SHP77 treated with DMSO at 0.1 percent for 48 hours (cell line): ENCODE measurements at regions not wholly inside any gene's neighbourhood (a gene's known extent, or its start where the extent isn't known, plus 50 kb on each side); places are given as distances from the start of the nearest gene placed in this dataset.

Experiments
- DNase-seq: peaks from one replicate; lab custom pipeline; 2025; lab: John Stamatoyannopoulos, UW

DNA sequence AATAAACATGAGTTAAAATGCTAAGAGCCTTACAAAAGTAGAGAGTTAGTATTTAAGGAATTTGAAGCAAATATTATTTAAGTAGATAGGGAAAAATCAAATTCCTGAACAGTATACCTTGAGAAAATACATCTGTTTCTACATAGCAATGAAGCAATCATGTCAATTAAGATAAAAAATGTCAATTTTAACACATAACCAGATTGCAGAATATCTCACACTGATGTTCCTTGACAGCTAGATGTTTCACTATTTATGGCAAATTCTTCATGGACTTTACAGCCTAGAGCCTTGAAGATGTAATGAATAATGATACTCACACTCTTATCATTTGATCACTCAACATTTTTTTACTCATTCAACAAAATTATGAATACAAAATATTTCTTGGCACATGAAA is 708.2 kb upstream of the PTPRD start:
- DNase-seq, result no peak

DNA sequence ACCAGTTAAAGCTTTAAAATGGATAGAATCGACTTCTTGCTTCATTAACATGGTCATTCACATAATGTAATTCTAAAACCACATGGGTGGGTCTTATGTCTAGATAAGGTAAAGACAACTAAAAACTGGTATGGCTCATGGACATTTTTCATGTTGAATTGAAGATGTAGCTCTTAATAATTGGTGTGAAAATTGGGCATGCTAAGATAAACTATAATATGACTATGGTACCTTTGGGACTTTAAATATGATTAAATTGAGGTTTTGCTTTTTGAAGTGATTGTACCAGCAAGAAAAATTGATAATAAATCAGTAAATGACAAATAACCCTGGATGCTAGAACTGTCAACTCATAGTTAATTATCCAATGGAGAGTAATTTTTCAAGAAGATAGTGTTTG is 710.7 kb upstream of the PTPRD start:
- DNase-seq, result no peak

DNA sequence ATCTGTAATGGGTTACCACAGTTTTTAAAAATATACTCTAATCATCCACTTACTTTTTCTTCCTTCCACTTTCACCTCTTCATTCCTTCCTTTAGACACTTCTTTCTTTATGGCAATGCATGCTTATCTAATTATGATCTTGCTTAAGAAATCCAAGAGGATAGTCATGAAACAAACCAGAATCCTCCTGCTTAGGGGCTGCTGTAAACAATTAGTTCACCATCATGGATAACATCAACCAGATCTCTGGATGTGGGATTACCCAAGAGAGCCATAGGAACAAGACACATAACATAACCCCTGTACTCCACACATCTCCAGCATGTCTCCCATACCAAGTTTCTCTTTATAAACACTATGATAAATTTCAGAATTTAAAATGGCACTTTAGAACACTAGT is 713.4 kb upstream of the PTPRD start:
- DNase-seq, result no peak

GRCh38 chr9:11328326-11328725 is 715.5 kb upstream of the PTPRD start:
- no peak for DNase-seq

DNA sequence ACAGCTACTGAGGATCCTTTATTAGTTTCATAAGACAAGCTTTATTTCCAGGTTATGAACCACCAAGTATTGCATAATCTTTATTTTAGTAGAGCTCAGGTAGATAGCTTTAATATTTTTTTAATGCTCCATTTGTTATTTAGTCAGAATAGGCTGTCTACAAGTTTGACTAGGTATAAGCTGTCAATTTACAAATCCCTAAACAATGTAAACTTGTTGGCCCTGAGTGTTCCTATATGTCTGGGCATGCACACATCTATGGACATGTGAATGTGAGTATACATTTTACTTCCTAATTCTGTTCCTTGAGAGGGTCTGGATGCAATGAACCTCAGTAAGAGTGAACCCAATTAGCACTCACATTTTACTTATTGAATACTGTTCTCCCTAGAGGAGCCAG is 722.2 kb upstream of the PTPRD start:
- no peak for DNase-seq

DNA sequence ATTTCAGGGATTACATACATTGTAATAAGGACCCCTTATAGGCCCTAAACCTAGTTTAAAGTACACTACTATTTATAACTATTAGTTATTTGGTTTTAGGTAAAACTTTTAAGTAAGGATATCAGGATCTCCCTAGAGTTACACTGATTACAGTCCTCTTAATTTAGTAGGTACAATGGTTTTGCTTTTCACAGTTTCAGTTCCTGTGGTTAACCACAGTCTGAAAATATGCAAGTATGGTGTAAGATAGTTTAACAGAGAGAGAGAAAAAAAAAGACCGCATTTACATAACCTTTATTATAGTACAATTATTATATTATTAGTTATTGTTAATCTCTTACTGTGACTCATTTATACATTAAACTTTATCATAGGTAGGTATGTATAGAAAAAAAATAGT is 725.3 kb upstream of the PTPRD start:
- DNase-seq, result no peak

GRCh38 chr9:11340654-11341053 is 727.9 kb upstream of the PTPRD start:
- no peak for DNase-seq

DNA sequence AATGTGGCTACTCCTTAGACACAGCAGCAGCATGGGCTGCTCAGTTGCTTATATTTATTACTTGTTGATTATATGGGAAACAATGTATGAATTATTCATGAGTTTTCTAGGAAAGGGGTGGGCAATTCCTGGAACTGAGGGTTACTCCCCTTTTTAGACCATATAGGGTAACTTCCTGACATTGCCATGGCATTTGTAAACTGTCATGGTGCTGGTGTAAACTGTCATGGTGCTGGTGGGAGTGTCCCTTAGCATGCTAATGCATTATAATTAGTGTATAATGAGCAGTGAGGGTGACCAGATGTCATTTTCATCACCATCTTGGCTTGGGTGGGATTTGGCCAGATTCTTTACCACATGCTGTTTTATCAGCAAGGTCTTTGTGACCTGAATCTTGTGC is 734.6 kb upstream of the PTPRD start:
- DNase-seq, result no peak

DNA sequence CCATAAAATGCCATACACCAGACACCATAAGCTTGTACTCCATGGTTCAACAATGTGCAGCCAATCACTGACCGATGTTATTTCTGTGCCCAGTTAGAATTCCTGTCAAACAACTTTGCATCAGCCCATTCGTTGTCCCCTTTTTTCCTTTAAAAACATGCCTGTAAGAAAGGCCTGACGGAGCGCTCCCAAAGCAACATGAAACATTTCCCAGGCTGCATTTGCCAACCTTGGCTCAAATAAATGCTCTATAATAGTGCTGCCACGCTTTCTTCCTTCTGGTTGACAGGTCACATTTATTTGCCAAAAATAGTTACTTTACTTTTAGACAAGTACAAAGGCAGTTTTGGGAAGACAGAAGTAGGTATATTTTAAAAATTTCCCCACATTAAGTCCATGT is 735.6 kb upstream of the PTPRD start:
- no peak for DNase-seq

DNA sequence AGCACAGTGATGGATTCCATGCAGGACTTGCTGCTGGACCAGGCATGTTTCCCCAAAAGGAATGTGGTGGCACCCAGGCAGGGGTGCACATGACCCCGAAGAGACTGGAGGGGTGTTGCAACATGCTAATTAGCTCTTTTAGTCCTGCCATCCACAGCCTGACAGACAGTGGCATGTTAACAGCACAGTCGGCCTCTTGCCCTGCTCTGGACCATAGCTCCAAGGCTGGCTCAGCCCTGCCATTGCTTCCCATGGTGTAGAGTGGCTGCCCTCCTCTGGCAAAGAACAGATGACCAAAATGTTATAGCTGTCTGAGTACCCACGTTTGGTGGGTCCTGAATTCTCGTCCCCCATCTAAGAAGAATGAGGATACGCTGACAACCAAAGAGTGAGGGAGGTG is 736.4 kb upstream of the PTPRD start:
- DNase-seq, result no peak

GRCh38 chr9:11352612-11353011 is 739.8 kb upstream of the PTPRD start:
- DNase-seq, result no peak

- no peak for DNase-seq
Observed at GRCh38 chr9:11356067-11356466, 743.3 kb upstream of the PTPRD start.

- no peak for DNase-seq
Observed at GRCh38 chr9:11366585-11367129, 753.9 kb upstream of the PTPRD start.

DNA sequence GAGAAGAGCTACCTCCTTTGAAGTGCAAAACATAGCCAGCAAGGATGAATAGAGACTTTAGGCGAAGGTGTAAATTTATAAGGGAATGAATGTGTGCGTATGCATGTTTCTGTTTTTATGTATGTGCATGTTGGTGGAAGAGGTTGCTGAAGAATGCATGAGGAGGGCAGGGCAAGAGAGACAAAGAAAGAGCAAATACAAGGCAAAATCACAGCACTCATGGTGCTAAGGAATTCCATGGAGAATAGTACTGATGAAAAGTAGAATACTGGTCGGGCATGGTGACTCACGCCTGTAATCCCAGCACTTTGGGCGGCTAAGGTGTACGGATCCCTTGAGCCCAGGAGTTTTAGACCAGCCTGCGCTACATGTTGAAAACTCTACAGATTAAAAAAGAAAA is 762.1 kb upstream of the PTPRD start:
- no peak for DNase-seq

DNA sequence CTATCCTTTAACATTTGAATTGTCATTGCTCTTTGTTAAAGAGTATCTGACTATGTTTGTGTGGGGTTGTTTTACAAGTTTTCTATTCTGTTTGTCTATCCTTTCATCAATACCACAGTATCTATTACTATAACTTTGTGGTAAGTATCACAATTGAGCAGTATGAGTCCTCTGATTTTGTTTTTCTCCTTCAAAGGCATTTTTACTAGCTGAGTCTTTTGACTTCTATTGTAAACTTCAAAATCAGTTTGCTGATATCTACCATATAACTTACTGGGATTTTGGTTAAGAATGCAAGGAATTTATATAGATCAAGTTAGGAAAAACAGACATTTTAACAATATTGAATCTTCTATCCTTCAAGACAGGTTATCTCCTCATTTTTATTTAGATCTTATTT is 789.8 kb upstream of the PTPRD start:
- DNase-seq, result no peak

GRCh38 chr9:11414241-11414640 is 801.4 kb upstream of the PTPRD start:
- no peak for DNase-seq

GRCh38 chr9:11417782-11418181 is 805.0 kb upstream of the PTPRD start:
- DNase-seq, result no peak

DNA sequence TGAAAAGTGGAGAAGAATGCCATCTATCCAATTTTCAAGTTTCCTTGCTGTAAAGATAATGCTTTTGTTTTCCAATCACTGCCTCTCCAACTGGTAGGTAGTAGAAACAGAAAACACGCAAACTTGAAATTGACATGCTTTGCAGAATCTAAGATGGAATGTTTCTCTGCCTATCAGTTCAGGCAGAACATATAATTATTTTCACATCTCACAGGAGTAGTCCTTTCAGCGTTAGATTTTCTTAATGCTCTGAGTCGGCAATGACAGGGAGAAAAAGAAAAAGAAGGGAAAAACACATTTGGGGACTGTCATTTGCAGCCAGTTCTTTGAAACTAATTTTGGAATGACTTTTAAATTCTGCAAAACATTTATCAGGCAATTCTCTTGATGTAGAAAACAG is 818.7 kb upstream of the PTPRD start:
- DNase-seq, result no peak

- DNase-seq, result no peak
Observed at GRCh38 chr9:11432361-11432760, 819.6 kb upstream of the PTPRD start.

DNA sequence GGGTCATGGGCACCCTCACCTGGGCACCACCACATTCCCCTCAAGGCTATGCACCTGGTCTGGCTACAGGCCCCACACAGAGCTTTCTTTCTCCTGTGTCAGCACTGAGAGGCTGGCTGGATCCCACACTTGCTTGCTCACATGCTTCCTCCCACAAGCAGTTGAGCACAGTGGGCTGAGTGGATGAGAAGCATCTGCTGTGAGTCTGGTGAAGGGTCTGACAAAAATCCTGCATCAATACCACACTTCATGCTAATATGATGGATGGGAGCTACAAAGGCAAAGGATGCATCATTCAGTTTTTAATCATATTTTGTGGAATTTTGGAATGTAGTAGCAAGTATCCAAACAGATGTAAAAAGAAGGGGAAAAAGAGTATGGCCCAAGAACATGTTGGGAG is 830.8 kb upstream of the PTPRD start:
- DNase-seq, result no peak

GRCh38 chr9:11457825-11458790 is 845.3 kb upstream of the PTPRD start:
- DNase-seq, result no peak

GRCh38 chr9:11469745-11470144 is 856.9 kb upstream of the PTPRD start:
- no peak for DNase-seq

GRCh38 chr9:11471321-11471720 is 858.5 kb upstream of the PTPRD start:
- no peak for DNase-seq

GRCh38 chr9:11500780-11501179 is 888.0 kb upstream of the PTPRD start:
- no peak for DNase-seq
